DND-41 (cell line): ENCODE measurements at regions not wholly inside any gene's neighbourhood (a gene's known extent, or its start where the extent isn't known, plus 50 kb on each side); places are given as distances from the start of the nearest gene placed in this dataset.

Source experiments
- ATAC-seq: fragments of 200-7000 bp; cut with Tn5 transposase; 3 replicates; pipeline ENCODE4 v1.9.1; 2021; ENCODE audit warnings: low read depth; ENCODE audit not compliant: insufficient read depth
- DNase-seq: peaks from one replicate; pipeline ENCODE4 v3.0.0-alpha.2; 2020
- H2AFZ ChIP-seq: 2 replicates; pipeline ENCODE4 v1.6.0; 2012; ENCODE audit warnings: low read depth, low read length
- H3K27ac ChIP-seq: 2 replicates; pipeline ENCODE4 v1.5.1; 2012; ENCODE audit warnings: low read length, inconsistent platforms
- H3K27me3 ChIP-seq: fragments of 200-600 bp; sonication (generic); 2 replicates; pipeline ENCODE4 v1.6.0; 2012; ENCODE audit warnings: low read length, mild to moderate bottlenecking, inconsistent platforms; ENCODE audit not compliant: insufficient read depth, poor library complexity
- H3K36me3 ChIP-seq: 2 replicates; pipeline ENCODE4 v1.5.1; 2012; ENCODE audit warnings: low read length, inconsistent platforms; ENCODE audit not compliant: insufficient read depth
- H3K4me1 ChIP-seq: 2 replicates; pipeline ENCODE4 v1.5.1; 2012; ENCODE audit warnings: mild to moderate bottlenecking, low read length; ENCODE audit not compliant: insufficient read depth
- H3K4me2 ChIP-seq: 2 replicates; pipeline ENCODE4 v1.6.0; 2012; ENCODE audit warnings: mild to moderate bottlenecking, moderate library complexity, low read length, inconsistent platforms; ENCODE audit not compliant: insufficient read depth
- H3K4me3 ChIP-seq, 2 experiments: fragments of 200-600 bp in 1 of 2; shearing (Covaris generic) in 1 of 2; 2 replicates each; pipeline ENCODE4 v1.5.1; 2012 to 2016; ENCODE audit warnings: inconsistent platforms in 2 of 2, low read length in 2 of 2, mild to moderate bottlenecking in 2 of 2, low read depth in 1 of 2, moderate library complexity in 1 of 2
- H3K79me2 ChIP-seq: 2 replicates; pipeline ENCODE4 v1.6.0; 2012; ENCODE audit warnings: low read length, inconsistent platforms; ENCODE audit not compliant: insufficient read depth
- H3K9ac ChIP-seq: 2 replicates; pipeline ENCODE4 v1.6.0; 2012; ENCODE audit warnings: low read depth, mild to moderate bottlenecking, inconsistent platforms, low read length, moderate library complexity
- H3K9me3 ChIP-seq: 2 replicates; pipeline ENCODE4 v1.5.1; 2012; ENCODE audit warnings: low read length, moderate library complexity, mild to moderate bottlenecking, inconsistent platforms; ENCODE audit not compliant: insufficient read depth, severe bottlenecking
- H4K20me1 ChIP-seq: 2 replicates; pipeline ENCODE4 v1.6.0; 2012; ENCODE audit warnings: low read length; ENCODE audit not compliant: insufficient read depth
- EZH2 ChIP-seq: IDR thresholded peaks from 3 replicates; pipeline ENCODE4 v1.6.1; 2012; ENCODE audit warnings: borderline replicate concordance, low read depth, mild to moderate bottlenecking, moderate library complexity, low read length, inconsistent platforms; ENCODE audit not compliant: severe bottlenecking
- TF ChIP-seq, protein P1 (sequence below): IDR thresholded peaks from 2 replicates; pipeline ENCODE4 v1.5.1; 2012; ENCODE audit warnings: borderline replicate concordance, low read length, moderate library complexity, mild to moderate bottlenecking; ENCODE audit not compliant: poor library complexity, severe bottlenecking; ENCODE audit errors: extremely low read depth

DNA sequence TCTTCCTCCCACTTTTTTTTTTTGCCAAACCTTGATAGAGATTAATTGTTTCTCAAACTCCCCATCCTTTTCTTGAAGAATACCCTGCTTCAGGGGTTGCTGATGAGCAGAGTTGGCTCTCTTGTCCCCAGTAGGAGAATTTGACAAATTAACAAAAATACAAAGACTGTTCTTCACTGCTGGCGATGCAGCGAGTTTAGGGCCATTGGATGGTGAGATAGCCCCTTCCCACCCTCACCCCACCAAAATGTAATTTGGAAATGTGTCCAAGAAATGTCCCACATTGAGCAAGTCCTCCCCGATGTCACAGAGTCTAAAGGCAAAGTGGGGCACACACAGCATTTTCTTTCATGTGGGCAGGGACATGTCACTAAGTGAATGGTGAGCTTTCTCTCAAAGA is 136.0 kb upstream of the RARB start:
- DNase-seq (peak; percentile 19), ATAC-seq (0 out of 3 replicates have a peak, but pooled peaks have one; percentile 22)
- H3K36me3 ChIP-seq: no peaks in the 10 kb centered on the region
- peaks cover 45% of the 10 kb centered on the region for H3K4me1 ChIP-seq
- H3K9me3 ChIP-seq: no peaks in the 10 kb centered on the region
- no peak overlapping the region for H3K27ac ChIP-seq
- no peak overlapping the region for H3K9ac ChIP-seq
- no peak overlapping the region for H2AFZ ChIP-seq
- H4K20me1 ChIP-seq: no peaks in the 10 kb centered on the region
- no peak overlapping the region for H3K4me3 ChIP-seq
- no peaks in the 10 kb centered on the region for H3K27me3 ChIP-seq
- TF ChIP-seq, protein P1, sequence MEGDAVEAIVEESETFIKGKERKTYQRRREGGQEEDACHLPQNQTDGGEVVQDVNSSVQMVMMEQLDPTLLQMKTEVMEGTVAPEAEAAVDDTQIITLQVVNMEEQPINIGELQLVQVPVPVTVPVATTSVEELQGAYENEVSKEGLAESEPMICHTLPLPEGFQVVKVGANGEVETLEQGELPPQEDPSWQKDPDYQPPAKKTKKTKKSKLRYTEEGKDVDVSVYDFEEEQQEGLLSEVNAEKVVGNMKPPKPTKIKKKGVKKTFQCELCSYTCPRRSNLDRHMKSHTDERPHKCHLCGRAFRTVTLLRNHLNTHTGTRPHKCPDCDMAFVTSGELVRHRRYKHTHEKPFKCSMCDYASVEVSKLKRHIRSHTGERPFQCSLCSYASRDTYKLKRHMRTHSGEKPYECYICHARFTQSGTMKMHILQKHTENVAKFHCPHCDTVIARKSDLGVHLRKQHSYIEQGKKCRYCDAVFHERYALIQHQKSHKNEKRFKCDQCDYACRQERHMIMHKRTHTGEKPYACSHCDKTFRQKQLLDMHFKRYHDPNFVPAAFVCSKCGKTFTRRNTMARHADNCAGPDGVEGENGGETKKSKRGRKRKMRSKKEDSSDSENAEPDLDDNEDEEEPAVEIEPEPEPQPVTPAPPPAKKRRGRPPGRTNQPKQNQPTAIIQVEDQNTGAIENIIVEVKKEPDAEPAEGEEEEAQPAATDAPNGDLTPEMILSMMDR: no peak
- no peak for TF ChIP-seq EZH2
- no peak overlapping the region for H3K4me2 ChIP-seq
- no peaks in the 10 kb centered on the region for H3K79me2 ChIP-seq

DNA sequence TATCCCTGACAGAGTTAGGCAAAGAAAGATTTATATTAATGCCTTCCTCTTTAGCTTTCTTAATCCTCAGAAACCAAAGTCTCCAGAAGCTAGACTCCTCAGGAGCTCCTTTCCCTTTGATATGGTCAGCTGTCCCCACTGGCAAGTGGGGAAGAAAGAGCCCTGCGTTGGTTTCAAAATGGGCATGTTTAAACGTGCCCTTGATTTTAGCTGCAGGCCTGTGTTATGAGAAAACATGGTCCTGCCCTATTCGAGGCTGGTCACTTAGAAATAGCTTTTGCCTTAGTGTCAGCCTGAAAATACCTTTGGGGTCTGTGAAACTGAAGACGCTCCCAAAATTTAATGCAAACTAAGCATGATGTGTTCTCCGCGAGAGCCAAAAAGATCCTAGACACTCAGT is 135.5 kb upstream of the RARB start:
- TF ChIP-seq, protein P1: no peak
- no peak for TF ChIP-seq EZH2

DNA sequence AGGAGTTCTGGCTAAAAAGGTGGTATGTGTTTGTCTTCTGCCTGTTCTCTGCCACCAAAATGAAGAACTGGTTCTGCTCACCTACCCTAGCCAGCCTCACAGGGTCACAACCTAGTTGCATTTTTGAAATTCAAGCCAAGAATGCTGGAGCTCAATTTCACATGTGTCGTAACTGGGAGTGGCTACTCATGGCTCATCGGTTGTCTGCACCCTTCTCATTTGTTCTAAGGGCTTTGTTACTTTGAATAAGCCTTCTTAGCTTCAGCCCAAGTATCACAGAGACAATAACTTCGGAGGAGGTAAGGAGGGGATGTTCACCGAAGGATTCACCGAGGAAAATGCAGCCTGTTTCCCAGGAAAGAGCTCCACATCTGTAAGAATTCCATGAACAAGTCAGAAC is 134.3 kb upstream of the RARB start:
- no peak overlapping the region for H3K4me2 ChIP-seq
- no peak overlapping the region for H3K9ac ChIP-seq
- no peak overlapping the region for H3K27ac ChIP-seq
- no peak overlapping the region for H2AFZ ChIP-seq
- DNase-seq: no peak
- H3K36me3 ChIP-seq: no peaks in the 10 kb centered on the region
- no peaks in the 10 kb centered on the region for H3K27me3 ChIP-seq
- TF ChIP-seq EZH2: no peak
- TF ChIP-seq, protein P1: no peak
- no peaks in the 10 kb centered on the region for H4K20me1 ChIP-seq
- H3K79me2 ChIP-seq: no peaks in the 10 kb centered on the region
- H3K4me1 ChIP-seq: peaks cover 45% of the 10 kb centered on the region
- no peaks in the 10 kb centered on the region for H3K9me3 ChIP-seq
- no peak overlapping the region for H3K4me3 ChIP-seq
- ATAC-seq: no peak

More for the DNA sequence above, 135.5 kb upstream of the RARB start:
- Histone ChIP-seq H4K20me1 (no peaks in the 10 kb centered on the region), H3K9me3 (no peaks in the 10 kb centered on the region), H3K4me2 (no peak overlapping the region), H3K27ac (no peak overlapping the region), H3K4me3 (no peak overlapping the region), H3K36me3 (no peaks in the 10 kb centered on the region), H3K79me2 (no peaks in the 10 kb centered on the region), H3K4me1 (peaks cover 45% of the 10 kb centered on the region), H3K9ac (no peak overlapping the region), H2AFZ (no peak overlapping the region), H3K27me3 (no peaks in the 10 kb centered on the region)
- peak; percentile 24; the same call in 1 of the 3 replicates for ATAC-seq
- no peak for DNase-seq
